ENCODE measurements at regions not wholly inside any gene's neighbourhood (a gene's known extent, or its start where the extent isn't known, plus 50 kb on each side); places are given as distances from the start of the nearest gene placed in this dataset.
"Not testable (repeated sequence)": the region's sequence is repeated elsewhere in the genome, so short reads cannot be mapped to it uniquely, and the experiment has no call there.

DNA sequence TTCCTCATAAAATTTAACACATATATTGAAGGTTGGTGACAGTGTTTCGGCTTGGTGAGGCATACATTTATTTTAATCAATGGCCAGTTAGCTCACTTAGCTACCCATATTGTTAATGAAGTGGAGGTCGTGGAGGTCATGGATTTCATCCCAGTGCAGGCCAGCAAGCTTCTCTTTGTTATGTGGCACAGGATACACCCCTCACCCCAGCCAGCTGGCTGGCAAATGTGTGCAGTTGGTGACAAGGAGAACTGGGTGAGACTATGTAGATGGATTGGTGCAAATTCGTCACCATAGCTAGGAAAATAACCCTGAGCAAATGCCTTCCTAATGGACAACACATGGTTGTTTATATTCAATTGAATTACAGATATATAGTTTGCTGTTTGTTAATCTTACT is 50.5 kb upstream of the FOXP2 start:
- TF ChIP-seq POU2F2 (IDR thresholded peaks at IDR 0.05; ENCODE audit: low read depth, low read length) (no peak), POLR2AphosphoS5 (IDR thresholded peaks at IDR 0.05; ENCODE audit: low read depth, low read length) (no peak), TAF1 (IDR thresholded peaks at IDR 0.05; ENCODE audit: low read depth, low read length) (no peak), SPI1 (IDR thresholded peaks at IDR 0.05; ENCODE audit: low read depth, low read length) (no peak), POLR2A (IDR thresholded peaks at IDR 0.05; ENCODE audit: low read depth, low read length) (no peak), PAX5 (IDR thresholded peaks at IDR 0.05; ENCODE audit: insufficient read depth, low read length, severe bottlenecking) (no peak)
- FAIRE-seq (no peak), DNase-seq (ENCODE audit: insufficient read length, low spot score) (no peak)

DNA sequence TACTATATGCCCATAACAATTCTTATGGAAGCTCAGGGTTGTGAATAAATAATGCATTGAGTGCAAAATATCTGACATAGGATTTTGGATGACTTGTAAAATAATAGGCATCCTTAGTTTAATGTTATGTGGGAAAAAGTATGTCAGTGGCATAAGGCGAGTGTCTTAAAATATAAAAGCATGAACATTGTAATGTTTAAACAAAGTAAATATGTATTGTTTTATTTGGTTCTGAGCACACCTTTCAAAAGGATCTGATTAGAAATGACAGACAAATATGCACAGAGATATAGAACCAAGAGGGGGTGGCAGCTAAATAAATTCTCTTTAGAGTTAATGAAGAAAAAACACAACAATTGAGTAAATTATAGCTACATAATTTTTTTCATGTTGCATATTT is 51.3 kb upstream of the FOXP2 start:
- TF ChIP-seq POLR2A (IDR thresholded peaks at IDR 0.05; ENCODE audit: low read depth, low read length) = no peak
- no peak for TF ChIP-seq POLR2AphosphoS5 (IDR thresholded peaks at IDR 0.05; ENCODE audit: low read depth, low read length)
- TF ChIP-seq SPI1 (IDR thresholded peaks at IDR 0.05; ENCODE audit: low read depth, low read length) = no peak
- no peak for TF ChIP-seq PAX5 (IDR thresholded peaks at IDR 0.05; ENCODE audit: insufficient read depth, low read length, severe bottlenecking)
- no peak for TF ChIP-seq TAF1 (IDR thresholded peaks at IDR 0.05; ENCODE audit: low read depth, low read length)
- no peak for TF ChIP-seq POU2F2 (IDR thresholded peaks at IDR 0.05; ENCODE audit: low read depth, low read length)
- FAIRE-seq (no peak), DNase-seq (ENCODE audit: insufficient read length, low spot score) (no peak)

DNA sequence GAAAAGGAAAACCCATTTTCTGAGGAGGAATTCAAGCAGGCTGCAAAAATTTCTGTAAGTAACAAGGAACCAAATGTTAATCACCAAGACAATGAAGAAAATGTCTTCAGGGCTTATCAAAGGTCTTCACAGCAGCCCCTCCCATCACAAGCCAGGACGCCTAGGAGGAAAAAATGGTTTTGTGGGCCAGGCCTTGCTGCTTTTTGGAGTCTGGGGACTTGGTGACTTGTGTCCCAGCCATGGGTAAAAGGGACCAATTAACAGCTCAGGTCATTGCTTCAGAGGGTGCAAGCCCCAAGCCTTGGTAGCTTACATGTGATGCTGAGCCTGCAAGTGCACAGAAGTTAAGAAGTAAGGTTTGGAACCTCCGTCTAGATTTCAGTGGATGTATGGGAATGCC is 55.7 kb upstream of the FOXP2 start:
- FAIRE-seq = no peak
- TF ChIP-seq TAF1 (IDR thresholded peaks at IDR 0.05; ENCODE audit: low read depth, low read length) = no peak
- TF ChIP-seq SPI1 (IDR thresholded peaks at IDR 0.05; ENCODE audit: low read depth, low read length) = no peak
- no peak for TF ChIP-seq POLR2A (IDR thresholded peaks at IDR 0.05; ENCODE audit: low read depth, low read length)
- no peak for TF ChIP-seq POU2F2 (IDR thresholded peaks at IDR 0.05; ENCODE audit: low read depth, low read length)
- no peak for TF ChIP-seq PAX5 (IDR thresholded peaks at IDR 0.05; ENCODE audit: insufficient read depth, low read length, severe bottlenecking)
- TF ChIP-seq POLR2AphosphoS5 (IDR thresholded peaks at IDR 0.05; ENCODE audit: low read depth, low read length) = no peak
- DNase-seq (ENCODE audit: insufficient read length, low spot score) = no peak

DNA sequence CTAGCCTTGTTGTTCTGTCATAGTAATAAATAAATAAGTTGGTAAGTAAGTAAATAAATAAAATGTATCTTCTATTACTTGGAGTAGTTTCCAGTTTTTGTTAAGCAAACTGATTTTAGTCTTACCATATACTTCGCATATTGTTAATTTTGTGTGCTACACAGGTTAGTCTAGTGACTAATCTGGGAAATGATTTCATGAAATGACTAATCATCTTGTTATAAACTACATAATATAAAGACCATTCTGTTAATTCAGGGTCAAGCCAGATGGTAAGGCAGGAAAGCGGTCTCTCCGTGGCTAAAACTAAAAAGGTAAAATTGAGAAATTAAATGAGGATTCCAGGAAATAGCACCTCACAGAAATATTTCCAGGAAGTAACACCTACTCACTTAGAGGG is 58.5 kb upstream of the FOXP2 start:
- DNase-seq (ENCODE audit: insufficient read length, low spot score) (no peak), FAIRE-seq (no peak)
- no peak for TF ChIP-seq TAF1 (IDR thresholded peaks at IDR 0.05; ENCODE audit: low read depth, low read length)
- TF ChIP-seq POU2F2 (IDR thresholded peaks at IDR 0.05; ENCODE audit: low read depth, low read length) = no peak
- TF ChIP-seq PAX5 (IDR thresholded peaks at IDR 0.05; ENCODE audit: insufficient read depth, low read length, severe bottlenecking) = no peak
- no peak for TF ChIP-seq POLR2A (IDR thresholded peaks at IDR 0.05; ENCODE audit: low read depth, low read length)
- no peak for TF ChIP-seq POLR2AphosphoS5 (IDR thresholded peaks at IDR 0.05; ENCODE audit: low read depth, low read length)
- TF ChIP-seq SPI1 (IDR thresholded peaks at IDR 0.05; ENCODE audit: low read depth, low read length) = no peak

DNA sequence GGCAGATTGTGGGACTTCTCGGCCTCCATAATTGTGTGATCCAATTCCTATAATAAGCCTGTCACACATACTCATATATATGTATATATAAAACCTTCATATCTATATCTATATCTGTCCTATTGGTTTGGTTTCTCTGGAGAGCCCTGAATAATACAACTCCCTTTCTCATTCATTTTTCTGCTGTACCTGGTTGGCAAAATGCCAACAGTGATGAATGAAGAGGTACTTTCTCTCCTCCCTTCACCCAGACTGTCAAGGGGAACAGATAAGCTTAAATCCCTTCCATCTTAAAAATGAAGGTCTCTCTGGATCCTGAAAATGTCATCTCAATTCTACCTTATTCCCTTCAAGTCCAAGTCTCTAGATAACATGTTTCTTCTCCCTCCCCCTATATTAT is 60.3 kb upstream of the FOXP2 start:
- DNase-seq (ENCODE audit: insufficient read length, low spot score) = no peak
- no peak for FAIRE-seq
- TF ChIP-seq PAX5 (IDR thresholded peaks at IDR 0.05; ENCODE audit: insufficient read depth, low read length, severe bottlenecking) = no peak

DNA sequence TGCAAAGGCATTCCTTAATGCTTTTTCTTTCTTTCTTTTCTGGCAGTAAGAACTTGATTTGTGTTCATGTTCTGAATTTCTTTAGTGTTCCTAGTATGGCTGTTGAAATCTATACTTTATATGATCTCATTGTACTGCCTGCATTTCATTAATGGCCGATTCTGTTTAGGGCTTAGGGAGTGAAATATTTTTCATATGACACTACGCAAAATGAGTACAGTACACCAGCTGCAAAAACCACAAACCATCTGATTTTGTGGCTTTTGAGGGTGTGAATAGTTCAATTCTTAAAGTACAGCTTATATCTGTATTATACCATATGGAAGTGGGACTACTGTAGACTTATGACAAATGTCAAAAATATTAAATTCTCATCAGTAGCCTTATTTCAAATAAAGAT is 69.1 kb upstream of the FOXP2 start:
- FAIRE-seq = no peak
- DNase-seq (ENCODE audit: insufficient read length, low spot score) = no peak
- TF ChIP-seq SPI1 (IDR thresholded peaks at IDR 0.05; ENCODE audit: low read depth, low read length) (no peak), PAX5 (IDR thresholded peaks at IDR 0.05; ENCODE audit: insufficient read depth, low read length, severe bottlenecking) (no peak)

DNA sequence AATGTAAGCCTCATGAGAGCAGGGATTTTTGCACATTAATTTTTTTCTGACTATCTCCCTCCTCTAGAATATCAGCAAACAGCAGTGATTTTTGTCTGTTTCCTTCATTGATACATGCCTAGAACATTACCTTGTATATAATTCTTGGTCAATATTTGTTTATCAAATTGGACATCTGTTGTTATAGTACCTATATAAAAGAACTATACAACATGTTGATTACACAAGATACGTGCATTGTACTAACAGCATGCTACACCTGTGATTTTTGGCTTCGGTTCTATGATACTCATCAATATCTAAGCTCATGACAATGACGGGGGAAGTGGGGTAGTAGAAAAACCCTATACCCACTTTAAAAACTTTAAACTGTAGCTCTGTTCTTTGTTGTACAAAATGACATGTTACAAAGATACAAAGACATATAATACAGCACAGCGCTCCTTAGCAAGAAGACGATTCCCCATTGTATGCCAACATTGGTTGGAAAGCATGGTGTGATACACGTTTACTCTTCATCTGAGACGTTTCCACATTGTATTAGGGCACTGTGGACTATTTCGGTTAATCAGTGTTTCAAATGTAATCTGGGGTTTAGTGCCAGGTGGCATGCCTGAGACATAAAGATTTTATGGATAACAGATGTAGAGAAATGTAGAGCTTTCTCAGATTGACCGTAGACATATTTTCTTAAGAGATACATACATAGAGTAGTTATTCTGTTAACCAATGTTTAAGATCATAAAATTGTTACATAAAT is 70.5 kb upstream of the FOXP2 start:
- FAIRE-seq (no peak), DNase-seq (ENCODE audit: insufficient read length, low spot score) (no peak)
- no peak for TF ChIP-seq PAX5 (IDR thresholded peaks at IDR 0.05; ENCODE audit: insufficient read depth, low read length, severe bottlenecking)
- no peak for TF ChIP-seq SPI1 (IDR thresholded peaks at IDR 0.05; ENCODE audit: low read depth, low read length)
- TF ChIP-seq TAF1 (IDR thresholded peaks at IDR 0.05; ENCODE audit: low read depth, low read length) = no peak
- no peak for TF ChIP-seq POU2F2 (IDR thresholded peaks at IDR 0.05; ENCODE audit: low read depth, low read length)
- no peak for TF ChIP-seq POLR2AphosphoS5 (IDR thresholded peaks at IDR 0.05; ENCODE audit: low read depth, low read length)
- TF ChIP-seq POLR2A (IDR thresholded peaks at IDR 0.05; ENCODE audit: low read depth, low read length) = no peak

DNA sequence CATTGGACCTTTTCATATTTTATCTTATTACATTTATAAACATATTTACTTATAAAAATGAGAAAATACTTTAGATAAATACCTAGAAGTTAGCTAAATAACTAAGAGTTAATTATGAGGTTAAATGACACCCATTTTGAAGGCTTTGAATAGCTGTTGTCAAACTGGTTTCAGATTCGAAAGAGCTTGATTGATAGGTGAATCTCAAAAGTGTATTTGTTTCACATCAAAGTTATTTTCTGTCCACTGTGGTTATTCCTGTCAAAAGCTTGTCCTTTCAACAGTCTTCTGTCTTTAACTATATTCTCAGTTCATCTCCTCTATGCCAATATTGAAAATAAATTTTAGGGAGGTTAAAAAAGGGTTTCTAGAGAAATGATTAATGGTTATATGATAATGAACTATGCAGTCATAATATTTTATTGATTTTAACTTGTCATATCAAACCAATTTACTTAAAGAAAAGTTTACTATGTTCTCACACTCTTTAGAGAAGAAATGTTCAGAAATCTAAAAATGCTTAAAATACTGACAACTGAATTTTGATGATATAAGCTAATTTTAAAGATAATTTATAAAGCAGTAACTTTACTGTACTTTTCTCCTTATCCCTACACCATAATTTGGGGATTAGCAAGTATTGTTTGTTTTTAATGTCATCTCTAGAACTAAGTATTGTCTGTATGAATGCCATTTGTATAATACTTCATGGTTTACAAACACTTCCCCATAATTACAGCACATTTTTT is 72.0 kb upstream of the FOXP2 start:
- FAIRE-seq (no peak), DNase-seq (ENCODE audit: insufficient read length, low spot score) (no peak)
- TF ChIP-seq POLR2AphosphoS5 (IDR thresholded peaks at IDR 0.05; ENCODE audit: low read depth, low read length) = no peak
- no peak for TF ChIP-seq POLR2A (IDR thresholded peaks at IDR 0.05; ENCODE audit: low read depth, low read length)

DNA sequence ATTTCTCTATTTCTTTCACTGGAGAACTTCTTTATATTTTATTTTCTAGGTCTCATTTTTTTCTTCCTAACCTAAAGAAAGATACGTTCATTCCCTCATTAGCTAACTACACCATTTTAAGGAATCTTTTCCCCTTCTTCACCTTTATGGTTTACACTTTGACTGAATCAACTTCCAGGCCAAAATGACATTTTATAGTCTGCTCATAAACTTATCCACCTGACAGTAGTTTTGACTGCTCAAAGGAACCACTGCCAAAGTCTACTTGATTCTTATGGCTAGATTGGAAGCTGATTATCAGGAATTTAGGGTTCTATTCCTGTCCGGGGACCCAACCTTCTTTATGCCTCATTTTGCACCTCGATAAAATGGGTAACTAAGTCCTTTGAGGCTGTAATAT is 73.0 kb upstream of the FOXP2 start:
- TF ChIP-seq SPI1 (IDR thresholded peaks at IDR 0.05; ENCODE audit: low read depth, low read length) (no peak), TAF1 (IDR thresholded peaks at IDR 0.05; ENCODE audit: low read depth, low read length) (no peak), POU2F2 (IDR thresholded peaks at IDR 0.05; ENCODE audit: low read depth, low read length) (no peak), POLR2AphosphoS5 (IDR thresholded peaks at IDR 0.05; ENCODE audit: low read depth, low read length) (no peak), POLR2A (IDR thresholded peaks at IDR 0.05; ENCODE audit: low read depth, low read length) (no peak), PAX5 (IDR thresholded peaks at IDR 0.05; ENCODE audit: insufficient read depth, low read length, severe bottlenecking) (no peak)
- no peak for DNase-seq (ENCODE audit: insufficient read length, low spot score)
- FAIRE-seq = no peak

DNA sequence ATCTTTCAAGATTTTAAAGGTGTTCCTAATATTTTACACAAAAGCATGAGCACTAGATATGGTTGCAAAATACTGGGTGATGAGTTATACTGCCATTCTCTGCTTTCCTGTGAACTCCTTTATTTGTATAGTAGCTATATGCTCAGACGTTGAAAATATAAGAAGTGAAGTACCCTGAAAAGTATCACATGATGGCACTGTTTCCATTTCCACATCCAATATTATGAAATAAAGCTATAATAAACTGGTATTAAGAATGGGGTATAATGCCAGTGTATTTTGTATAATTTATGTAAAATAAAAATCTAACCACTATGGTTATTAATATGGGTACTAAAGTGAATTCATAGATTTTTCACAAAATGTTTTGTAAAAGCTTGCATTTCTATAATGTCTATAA is 79.6 kb upstream of the FOXP2 start:
- no peak for DNase-seq (ENCODE audit: insufficient read length, low spot score)
- no peak for FAIRE-seq
- TF ChIP-seq PAX5 (IDR thresholded peaks at IDR 0.05; ENCODE audit: insufficient read depth, low read length, severe bottlenecking) = no peak
- TF ChIP-seq TAF1 (IDR thresholded peaks at IDR 0.05; ENCODE audit: low read depth, low read length) = no peak
- no peak for TF ChIP-seq POLR2AphosphoS5 (IDR thresholded peaks at IDR 0.05; ENCODE audit: low read depth, low read length)
- TF ChIP-seq POU2F2 (IDR thresholded peaks at IDR 0.05; ENCODE audit: low read depth, low read length) = no peak
- TF ChIP-seq SPI1 (IDR thresholded peaks at IDR 0.05; ENCODE audit: low read depth, low read length) = no peak
- no peak for TF ChIP-seq POLR2A (IDR thresholded peaks at IDR 0.05; ENCODE audit: low read depth, low read length)

DNA sequence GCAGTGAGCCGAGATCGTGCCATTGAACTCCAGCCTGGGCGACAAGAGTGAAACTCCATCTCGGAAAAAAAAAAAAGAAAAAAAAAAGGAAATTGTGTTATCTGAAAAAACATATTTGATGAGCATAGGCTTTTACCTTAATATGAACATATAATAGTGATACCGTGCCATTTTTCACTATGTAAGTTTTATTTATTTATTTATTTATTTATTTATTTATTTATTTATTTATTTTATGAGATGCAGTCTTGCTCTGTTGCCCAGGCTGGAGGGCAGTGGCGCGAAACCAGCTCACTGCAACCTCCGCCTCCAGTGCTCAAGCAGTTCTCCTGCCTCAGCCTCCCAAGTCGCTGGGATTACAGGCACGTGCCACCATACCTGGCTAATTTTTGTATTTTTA is 85.2 kb upstream of the FOXP2 start:
- not testable (repeated sequence) for DNase-seq (ENCODE audit: insufficient read length, low spot score); FAIRE-seq

Data from GM12891 (cell line).